ENCODE measurements at regions not wholly inside any gene's neighbourhood (a gene's known extent, or its start where the extent isn't known, plus 50 kb on each side); places are given as distances from the start of the nearest gene placed in this dataset.

DNA sequence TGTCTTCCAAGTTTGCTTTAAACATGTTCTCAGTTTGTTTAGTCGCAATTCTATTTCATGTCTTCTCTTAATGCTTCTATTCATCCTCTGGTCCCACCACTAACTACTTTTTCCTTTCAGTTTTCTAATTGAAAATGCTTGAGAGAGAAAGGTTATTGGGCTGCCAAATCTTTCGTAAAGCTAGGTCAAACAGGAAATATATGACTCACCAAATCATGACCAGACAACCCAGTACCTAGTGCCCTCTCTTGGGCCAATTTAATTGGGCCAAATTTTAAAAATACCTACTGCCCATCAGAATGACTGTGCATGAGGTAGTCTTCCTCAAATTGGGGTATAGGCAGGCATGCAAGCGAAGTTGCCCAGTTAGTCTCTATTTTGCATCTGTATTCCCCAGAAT is 295.4 kb upstream of the PBX1 start:
- in situ Hi-C loops (cut with HindIII; ENCODE audit: low pct_ligation_motif_present, low sequenced_read_pairs), result no loop called here
- no peak overlapping the region for H3K27ac ChIP-seq
- no peak for DNase-seq
- H3K4me3 ChIP-seq (ENCODE audit: low read depth, low read length), result no peak overlapping the region
- H3K36me3 ChIP-seq (replicated peaks), result no peaks in the 10 kb centered on the region
- H3K27me3 ChIP-seq (replicated peaks), result no peaks in the 10 kb centered on the region
- TF ChIP-seq, protein P1, sequence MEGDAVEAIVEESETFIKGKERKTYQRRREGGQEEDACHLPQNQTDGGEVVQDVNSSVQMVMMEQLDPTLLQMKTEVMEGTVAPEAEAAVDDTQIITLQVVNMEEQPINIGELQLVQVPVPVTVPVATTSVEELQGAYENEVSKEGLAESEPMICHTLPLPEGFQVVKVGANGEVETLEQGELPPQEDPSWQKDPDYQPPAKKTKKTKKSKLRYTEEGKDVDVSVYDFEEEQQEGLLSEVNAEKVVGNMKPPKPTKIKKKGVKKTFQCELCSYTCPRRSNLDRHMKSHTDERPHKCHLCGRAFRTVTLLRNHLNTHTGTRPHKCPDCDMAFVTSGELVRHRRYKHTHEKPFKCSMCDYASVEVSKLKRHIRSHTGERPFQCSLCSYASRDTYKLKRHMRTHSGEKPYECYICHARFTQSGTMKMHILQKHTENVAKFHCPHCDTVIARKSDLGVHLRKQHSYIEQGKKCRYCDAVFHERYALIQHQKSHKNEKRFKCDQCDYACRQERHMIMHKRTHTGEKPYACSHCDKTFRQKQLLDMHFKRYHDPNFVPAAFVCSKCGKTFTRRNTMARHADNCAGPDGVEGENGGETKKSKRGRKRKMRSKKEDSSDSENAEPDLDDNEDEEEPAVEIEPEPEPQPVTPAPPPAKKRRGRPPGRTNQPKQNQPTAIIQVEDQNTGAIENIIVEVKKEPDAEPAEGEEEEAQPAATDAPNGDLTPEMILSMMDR (IDR thresholded peaks at IDR 0.05; ENCODE audit: low read depth, low read length, missing control alignments), result no peak

DNA sequence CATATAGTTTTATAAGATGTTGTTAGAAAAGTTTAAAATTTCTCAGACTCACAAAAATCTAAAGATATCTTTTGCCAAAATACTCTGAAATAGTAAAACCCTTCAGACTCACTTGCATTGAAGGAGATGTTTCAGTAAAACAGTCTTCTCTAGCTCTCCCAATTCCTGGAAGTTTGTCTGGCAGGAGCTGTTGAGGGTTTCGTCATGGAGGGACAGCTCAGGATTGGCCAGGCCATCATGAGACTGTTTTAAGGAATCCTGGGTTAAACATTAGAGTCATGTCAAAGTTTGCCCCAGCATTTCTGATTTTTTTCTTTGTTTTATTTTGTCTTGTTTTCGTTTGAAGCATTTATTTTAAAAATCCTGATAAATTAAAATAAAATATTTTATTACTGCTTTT is 293.8 kb upstream of the PBX1 start:
- H3K4me3 ChIP-seq (ENCODE audit: low read depth, low read length), result no peak overlapping the region
- no peak for DNase-seq
- no peak overlapping the region for H3K27ac ChIP-seq
- H3K27me3 ChIP-seq (replicated peaks), result no peaks in the 10 kb centered on the region
- H3K36me3 ChIP-seq (replicated peaks), result no peaks in the 10 kb centered on the region
- TF ChIP-seq, protein P1 (IDR thresholded peaks at IDR 0.05; ENCODE audit: low read depth, low read length, missing control alignments), result no peak
- in situ Hi-C loops (cut with HindIII; ENCODE audit: low pct_ligation_motif_present, low sequenced_read_pairs), result no loop called here

DNA sequence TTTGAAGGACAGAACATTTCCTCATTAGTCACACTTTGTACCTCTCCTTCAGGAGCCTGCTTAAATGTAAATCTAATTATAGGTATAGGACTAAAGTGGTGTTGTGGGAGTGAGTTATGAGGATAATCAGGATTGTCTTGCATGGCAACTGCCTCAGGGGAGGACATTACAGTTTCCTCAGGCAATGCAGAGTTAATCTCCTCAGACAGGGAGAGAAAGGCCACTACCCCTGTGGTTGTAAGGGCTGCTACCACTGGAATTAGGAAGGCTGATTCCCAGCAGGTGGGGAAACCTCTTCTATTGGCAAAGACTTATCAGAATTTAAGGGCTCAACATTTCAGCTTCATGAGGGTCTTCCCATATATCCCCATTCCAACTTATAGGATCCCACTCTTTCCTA is 286.8 kb upstream of the PBX1 start:
- no peak overlapping the region for H3K27ac ChIP-seq
- no peaks in the 10 kb centered on the region for H3K27me3 ChIP-seq (replicated peaks)
- no peaks in the 10 kb centered on the region for H3K36me3 ChIP-seq (replicated peaks)
- in situ Hi-C loops (cut with HindIII; ENCODE audit: low pct_ligation_motif_present, low sequenced_read_pairs), result no loop called here
- no peak for DNase-seq
- TF ChIP-seq, protein P1 (IDR thresholded peaks at IDR 0.05; ENCODE audit: low read depth, low read length, missing control alignments), result no peak
- H3K4me3 ChIP-seq (ENCODE audit: low read depth, low read length), result no peak overlapping the region

DNA sequence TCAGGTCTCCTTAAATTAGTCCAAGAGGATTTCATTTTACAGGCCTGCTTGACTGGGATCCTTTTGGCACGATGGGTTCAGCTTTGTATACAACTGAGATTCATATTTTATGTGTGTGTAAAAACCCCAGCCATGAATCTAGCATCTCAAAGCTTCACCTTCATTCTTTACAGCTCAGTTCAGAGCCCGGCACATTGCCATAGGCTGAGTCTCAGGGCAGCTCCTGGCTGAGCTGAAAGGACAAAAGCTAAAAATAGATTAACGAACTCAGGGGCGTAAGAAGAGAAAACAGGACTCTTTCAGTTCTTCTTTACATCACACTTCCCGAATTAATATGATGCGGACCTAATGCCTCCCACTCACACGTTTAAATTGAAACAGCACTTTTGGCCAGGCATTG is 262.8 kb upstream of the PBX1 start:
- TF ChIP-seq, protein P1 (IDR thresholded peaks at IDR 0.05; ENCODE audit: low read depth, low read length, missing control alignments), result no peak
- no peak for DNase-seq
- Histone ChIP-seq H3K27me3 (replicated peaks) (no peaks in the 10 kb centered on the region), H3K4me3 (ENCODE audit: low read depth, low read length) (no peak overlapping the region), H3K36me3 (replicated peaks) (no peaks in the 10 kb centered on the region), H3K27ac (no peak overlapping the region)
- in situ Hi-C loops (cut with HindIII; ENCODE audit: low pct_ligation_motif_present, low sequenced_read_pairs), result no loop called here

DNA sequence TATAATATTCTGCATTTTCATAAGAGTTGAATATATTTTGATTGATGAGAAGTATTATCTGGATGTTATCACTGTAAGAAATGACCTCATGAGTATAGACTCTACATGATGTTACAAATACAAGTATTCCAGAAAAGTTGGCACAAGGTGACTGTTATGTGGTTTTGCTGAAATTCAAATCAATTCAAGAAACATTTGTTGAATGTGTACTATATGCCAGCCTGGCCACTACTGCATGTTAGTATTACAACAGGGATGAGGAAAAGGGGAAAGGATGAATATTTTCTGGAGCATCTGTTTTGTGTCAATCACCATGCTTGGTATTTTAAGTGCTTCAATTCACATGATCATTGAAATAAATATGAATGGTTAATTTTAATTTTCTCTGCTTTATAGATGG is 250.9 kb upstream of the PBX1 start:
- H3K27me3 ChIP-seq (replicated peaks), result no peaks in the 10 kb centered on the region
- DNase-seq, result no peak
- TF ChIP-seq, protein P1 (IDR thresholded peaks at IDR 0.05; ENCODE audit: low read depth, low read length, missing control alignments), result no peak
- H3K27ac ChIP-seq, result no peak overlapping the region
- in situ Hi-C loops (cut with HindIII; ENCODE audit: low pct_ligation_motif_present, low sequenced_read_pairs), result no loop called here
- H3K4me3 ChIP-seq (ENCODE audit: low read depth, low read length), result no peak overlapping the region
- no peaks in the 10 kb centered on the region for H3K36me3 ChIP-seq (replicated peaks)

DNA sequence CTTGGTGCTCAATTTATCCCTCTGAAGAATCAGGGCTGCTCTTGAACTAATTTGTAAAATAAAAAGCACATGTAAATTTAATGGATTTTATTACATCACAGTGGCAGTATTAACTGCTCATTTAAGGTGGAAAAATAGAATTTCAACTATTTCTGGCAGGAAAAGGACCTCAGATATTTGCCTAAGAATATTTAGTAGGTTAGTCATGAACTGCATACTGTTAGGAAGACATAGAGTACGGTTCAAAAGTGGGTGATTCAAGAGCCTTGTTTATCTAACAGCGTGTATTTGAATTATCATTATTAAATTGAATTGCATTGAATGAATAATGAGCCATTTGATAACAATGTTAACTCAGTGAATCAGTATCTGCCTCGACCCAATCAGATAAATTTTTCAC is 248.8 kb upstream of the PBX1 start:
- in situ Hi-C loops (cut with HindIII; ENCODE audit: low pct_ligation_motif_present, low sequenced_read_pairs), result no loop called here
- H3K4me3 ChIP-seq (ENCODE audit: low read depth, low read length), result no peak overlapping the region
- peak; percentile 18 for DNase-seq
- TF ChIP-seq, protein P1 (IDR thresholded peaks at IDR 0.05; ENCODE audit: low read depth, low read length, missing control alignments), result no peak
- no peaks in the 10 kb centered on the region for H3K27me3 ChIP-seq (replicated peaks)
- H3K36me3 ChIP-seq (replicated peaks), result no peaks in the 10 kb centered on the region
- no peak overlapping the region for H3K27ac ChIP-seq
